DMS 273 (cell line): ENCODE measurements at regions not wholly inside any gene's neighbourhood (a gene's known extent, or its start where the extent isn't known, plus 50 kb on each side); places are given as distances from the start of the nearest gene placed in this dataset.
A peak's percentile ranks its signal among the peaks of the same experiment; 100 is the strongest.
"Not testable (repeated sequence)": the region's sequence is repeated elsewhere in the genome, so short reads cannot be mapped to it uniquely, and the experiment has no call there.

ENCODE experiments used
- DNase-seq: peaks from one replicate; lab custom pipeline; 2025; ENCODE audit not compliant: unreplicated experiment; lab: John Stamatoyannopoulos, UW

DNA sequence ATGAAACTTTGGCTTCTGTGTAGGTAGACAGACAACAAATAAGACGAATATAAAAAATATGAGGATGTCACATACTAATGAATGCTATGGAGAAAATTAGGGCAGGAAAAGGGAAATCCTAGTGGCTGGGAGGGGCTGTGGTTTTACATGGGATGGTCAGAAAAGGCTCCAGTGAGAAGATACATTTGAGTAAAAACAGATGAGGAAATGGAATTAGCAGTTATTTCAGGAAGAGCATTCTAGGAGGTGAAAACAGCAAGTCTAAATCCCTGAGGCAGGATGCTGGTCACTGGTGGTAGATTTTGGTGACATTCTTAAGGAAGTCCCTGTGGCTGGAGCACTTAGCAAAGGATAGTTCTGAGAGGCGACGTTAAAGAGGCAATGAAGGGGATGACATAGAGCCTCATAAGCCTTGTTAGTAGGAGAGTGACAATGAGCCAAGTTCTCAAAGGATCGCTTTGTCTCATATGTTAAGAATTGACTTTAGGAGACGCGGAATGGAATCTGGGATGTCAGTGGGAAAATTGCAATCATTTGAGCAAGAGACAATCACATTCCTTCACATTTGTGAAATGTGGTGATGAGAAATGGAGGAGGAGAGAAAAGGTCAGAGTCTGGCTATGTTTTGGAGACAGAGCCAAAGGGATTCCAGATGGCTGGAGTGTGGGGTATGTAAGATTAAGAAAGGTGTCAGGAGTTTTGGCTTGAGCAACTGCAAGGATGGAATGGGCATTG is 384.7 kb upstream of the FZD8 start:
- no peak for DNase-seq

DNA sequence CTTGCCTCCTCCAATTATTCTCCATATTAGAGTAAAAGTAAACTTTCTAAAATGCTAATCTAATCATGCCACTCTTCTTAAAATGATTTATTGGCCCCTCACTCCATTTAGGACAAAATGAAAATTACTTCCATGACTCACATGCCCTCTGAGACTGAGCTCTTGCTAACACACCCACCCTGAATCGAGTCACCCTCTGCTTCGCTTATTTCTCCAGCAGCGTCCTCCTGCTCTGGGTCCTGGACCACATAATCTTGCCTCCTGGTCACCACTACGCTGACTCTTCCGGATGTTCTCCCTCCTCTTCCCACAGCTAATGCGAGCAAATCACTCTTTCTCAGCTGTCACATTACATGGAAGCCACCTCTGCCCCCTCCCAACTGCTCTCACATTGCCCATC is 384.0 kb upstream of the FZD8 start:
- DNase-seq: no peak

DNA sequence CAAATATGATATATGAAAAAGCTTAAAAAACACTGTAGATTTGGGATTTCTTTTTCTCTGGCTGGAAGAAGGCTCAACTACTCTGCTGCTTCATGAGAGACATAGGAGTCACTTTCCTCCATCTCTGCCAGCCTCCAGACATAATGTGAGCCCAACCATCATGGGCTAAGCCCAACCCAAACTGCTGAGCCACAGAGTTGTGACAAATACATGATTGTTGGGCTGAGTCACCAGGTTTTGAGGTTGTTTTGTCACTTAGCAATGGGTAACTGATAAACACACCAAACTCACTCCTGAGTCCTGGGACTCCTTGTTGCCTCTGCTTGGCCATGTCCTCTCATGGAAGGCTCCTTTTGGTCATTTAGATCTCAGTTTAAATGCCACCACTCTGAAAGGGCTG is 381.8 kb upstream of the FZD8 start:
- no peak for DNase-seq

DNA sequence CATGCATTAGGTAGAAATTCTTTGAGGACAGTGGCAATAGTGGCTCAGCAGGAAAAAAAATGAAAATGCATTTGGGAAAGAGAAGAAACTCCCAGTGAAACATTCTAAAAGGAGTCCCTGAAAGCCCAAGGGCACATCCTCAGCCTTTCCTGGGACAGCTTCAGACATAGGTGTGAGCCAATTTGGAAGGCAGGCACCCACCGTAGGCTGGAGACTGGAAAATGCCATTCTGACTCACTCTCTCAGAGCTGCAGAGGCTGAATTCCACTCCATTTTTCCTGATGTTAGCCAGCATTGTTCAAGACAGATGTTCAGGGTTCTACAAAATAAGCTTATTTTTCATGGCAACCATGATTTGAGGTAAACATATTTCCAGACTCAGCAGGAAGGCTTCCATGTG is 379.0 kb upstream of the FZD8 start:
- DNase-seq: no peak

DNA sequence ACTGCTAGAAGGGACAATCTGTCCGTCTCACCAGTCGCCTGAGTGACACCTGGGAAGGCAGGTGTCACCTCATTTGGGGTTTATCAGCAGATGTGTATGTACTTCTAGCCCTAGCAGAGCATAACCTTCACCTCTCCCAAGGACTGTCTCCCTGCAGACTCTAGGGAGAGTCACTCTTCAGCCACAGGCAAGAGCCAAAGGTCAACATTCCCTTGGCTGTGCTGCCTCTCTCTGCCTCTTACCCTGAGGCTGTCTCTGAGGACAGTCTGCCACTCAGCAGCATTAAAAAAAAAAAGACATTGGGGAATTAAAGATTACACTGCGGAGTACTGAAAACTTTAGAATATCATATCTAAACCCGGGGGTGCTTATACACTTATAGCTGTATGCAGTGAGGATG is 377.7 kb upstream of the FZD8 start:
- no peak for DNase-seq

DNA sequence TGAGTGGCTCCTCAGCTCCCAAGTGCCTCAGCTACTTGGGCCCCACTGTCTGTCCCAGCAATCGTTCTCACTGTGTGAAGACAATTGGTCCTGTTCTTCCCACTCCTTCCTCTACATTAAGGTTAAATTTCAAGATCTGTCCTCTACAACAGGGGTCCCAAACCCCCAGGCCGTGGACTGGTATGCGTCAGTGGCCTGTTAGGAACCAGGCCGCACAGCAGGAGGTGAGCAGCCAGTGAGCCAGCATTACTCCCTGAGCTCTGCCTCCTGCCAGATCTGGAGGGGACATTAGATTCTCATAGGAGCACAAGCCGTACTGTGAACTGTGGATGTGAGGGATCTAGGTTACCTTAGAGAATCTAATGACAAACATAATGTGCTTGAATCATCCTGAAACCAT is 376.9 kb upstream of the FZD8 start:
- DNase-seq: no peak

DNA sequence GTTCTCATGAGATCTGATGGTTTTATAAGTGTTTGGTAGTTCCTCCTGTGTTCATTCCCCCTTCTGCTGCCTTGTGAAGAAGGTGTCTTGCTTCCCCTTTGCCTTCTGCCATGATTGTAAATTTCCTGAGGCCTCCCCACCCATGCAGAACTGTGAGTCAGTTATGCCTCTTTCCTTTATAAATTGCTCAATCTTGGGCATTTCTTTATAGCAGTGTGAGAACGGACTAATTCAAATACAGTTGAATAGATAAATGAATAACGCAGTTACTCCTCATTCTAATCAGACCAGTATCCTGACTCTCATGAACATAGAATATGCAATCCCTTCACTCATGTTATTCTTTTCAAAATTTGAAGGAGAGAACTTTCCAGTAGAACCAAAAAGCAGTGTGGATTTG is 375.0 kb upstream of the FZD8 start:
- DNase-seq: no peak

DNA sequence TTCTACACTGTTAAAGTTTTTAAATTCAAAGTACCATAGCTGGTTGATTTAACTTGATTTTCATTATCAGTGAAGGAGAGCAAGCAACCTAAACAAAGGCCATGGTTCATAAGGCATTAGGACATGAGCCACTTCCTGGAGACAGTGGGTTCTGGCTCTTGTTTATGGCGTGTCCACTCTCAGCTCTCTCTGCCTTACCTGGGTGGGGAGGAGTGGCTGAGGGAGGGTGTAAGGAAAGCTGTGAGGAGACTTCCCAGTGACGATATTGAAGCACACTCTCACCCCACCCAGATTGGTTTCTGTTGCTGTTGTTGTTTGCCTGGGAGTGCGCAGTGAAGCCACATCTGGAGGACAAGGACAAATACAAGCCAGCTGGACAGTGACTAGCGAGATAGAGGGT is 365.3 kb upstream of the FZD8 start:
- DNase-seq: no peak

DNA sequence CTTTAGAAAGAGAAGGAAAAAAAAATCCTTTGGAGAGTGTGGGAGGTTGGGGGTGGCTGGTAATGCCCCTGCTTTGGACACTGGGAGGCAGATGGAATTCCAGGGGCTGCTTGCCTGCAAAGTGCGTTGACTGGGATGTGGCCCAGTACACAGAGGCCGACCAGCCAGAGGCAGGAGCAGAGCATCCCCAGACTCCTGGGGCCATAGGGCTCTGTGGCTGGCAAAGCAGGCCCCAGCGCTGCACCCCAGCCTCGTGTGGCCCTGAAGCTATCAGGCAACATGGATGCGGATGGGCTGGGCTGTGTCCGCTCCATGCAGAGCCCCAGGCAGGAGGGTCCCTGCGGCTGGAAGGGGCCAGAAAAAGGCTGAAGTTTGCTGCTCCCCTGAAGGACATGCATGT is 361.6 kb upstream of the FZD8 start:
- no peak for DNase-seq

DNA sequence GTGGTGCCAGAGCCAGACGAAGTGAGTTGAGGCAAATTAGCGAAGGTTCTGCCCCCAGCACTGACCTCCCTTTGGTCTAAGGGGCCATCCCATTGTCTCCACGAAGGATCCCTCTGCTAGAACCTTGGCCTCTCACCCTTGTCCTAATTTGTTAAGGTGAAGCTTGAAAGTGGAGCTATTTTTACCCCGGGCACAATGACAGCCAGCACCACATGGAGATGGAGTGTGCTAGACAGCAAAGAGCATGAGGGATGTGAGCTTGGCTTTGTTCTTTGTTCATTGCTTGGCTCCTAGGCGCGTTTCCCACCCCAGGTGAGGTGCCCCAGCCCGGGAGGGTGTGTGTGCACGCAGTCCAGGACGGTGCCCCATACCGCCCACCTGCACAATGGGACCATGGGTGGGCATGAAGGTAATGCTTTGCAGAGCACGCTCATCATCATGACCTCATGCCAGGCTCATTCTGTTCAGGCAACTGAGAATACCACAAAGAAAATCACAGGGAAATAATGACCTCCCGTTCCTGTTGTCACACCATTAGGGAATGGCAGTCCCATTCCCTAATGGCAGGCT is 361.0 kb upstream of the FZD8 start:
- DNase-seq: no peak

DNA sequence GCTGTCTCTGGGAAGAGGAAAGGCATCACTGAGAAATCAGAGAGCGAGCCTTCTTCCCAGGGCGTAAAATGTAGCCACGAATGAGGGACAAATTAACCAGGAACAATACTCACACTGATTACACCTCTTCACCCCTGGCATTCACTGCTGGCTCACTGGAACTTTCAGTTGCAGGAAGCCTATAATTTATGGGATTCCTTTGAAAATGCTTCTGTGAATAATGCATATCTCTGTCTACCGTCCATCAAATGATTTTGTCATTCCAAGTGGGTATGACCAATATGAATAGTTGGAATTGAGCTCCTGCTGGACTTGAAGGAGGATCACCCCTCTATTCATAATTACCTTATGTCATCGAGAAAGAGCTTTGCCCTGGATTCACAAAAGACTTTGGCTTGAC is 360.3 kb upstream of the FZD8 start:
- no peak for DNase-seq

DNA sequence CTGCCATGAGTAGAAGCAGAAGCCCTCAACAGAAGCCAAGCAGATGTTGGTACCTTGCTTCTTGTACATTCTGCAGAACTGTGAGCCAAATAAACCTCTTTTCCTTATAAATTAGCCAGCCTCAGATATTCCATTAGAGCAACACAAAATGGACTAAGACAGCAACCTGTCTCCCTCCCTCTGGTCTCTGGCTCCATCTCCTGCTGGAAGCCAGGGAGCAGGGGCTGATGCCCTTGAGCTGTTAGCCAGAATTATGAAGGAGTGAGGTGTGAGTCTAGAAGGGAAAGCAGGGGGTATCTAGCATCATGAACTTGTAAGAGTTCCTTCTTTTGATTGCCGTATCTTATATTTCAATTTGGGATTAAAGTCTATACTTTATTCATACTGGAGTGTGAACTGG is 358.7 kb upstream of the FZD8 start:
- DNase-seq: peak; percentile 22

DNA sequence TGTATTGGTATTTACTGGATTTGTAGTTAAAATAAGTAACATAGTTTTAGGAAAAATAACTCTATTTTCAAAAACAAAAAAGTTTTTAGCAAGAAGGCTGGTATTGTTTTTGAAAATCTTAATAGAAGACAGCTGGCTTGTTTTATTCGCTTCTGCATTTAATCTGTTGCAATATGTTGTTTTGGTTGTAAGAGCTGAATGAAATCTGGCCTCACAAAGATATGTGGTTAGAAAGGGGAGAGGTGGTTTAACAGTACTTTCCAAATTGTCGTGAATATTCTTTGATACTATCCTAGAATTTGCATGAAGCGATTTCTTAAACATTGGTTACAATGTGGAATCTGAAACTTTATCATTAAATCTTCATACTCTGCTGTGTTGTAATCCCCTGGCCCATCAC is 355.9 kb upstream of the FZD8 start:
- DNase-seq: peak; percentile 41

DNA sequence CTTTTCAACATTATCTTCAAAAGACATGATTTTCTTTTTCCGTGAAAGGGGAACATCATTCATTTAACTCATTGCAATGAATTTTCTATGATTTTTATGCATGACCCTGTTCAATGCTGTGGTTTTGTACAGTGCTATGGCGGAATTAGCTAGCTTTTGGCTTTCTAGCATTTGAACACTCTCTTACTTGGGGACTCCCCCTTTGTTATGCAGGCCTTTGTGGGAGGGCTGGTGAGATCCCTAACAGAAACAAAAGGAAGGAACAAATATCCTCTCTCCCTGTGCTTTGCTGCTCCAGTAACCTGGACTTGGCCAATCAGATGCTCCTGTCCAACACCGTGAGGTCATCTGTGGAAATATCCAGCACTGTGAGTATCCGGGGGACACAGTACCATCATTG is 353.4 kb upstream of the FZD8 start:
- no peak for DNase-seq

DNA sequence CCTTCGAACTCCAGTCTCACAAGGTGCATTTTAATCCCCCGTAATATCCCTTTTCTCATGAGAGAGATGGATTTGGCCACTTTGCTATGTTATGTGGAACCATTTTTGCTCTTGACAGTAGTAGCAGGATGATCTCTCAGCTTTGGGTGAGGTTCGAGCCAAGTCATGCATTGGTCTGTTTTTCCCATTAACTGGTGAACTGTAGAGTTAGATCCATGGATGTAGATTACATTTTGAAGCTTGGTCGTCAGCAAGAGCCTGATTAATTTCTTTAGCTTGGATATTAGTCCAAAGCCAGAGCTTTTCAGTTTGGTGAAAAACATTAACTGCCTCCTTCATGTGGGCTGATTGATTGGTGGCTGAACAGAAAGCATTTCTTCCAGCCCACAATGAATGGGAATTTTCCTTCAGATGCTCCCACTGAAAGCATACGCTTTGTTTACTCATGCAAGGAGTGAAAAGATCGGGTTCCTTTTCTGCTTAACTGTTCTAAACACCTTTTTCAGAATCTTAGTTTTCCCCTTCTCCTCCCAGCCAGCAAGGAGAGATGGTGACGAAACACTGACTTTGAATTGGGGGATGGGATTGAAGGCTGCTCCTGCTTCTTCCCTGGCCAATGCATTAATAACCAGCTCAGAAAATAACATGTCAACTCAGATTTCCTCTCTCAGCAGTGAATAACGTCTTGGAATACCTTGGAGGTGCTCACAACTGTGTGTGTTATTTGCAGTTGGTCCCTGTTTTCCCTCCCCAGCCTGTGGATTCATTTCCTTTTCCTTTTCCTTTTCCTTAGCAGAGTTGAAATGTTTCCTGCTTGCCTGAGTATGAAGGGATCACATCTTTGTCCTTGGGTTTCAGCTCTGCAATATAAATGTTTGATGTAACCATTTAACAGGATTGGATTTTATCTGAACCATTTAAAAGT is 351.8 kb upstream of the FZD8 start:
- DNase-seq: no peak

DNA sequence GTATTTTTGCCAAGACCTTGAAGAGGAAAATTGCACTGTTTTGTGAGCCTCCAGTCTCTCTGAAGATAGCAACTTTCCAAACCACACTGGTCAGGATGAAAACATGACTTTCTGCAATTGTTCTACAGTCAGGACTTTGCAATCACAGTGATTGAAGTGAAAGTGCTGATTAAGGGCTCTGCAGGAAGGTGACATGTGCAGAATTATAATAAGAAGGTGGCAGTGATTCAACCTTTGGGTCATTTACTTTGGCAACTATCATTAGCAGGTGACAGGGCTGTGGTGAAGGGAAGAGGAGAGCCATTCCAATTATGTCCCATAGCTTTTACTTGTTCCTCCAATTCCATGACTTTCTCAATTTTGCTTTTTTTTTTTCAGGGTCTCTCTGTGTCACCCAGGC is 350.0 kb upstream of the FZD8 start:
- DNase-seq: no peak

DNA sequence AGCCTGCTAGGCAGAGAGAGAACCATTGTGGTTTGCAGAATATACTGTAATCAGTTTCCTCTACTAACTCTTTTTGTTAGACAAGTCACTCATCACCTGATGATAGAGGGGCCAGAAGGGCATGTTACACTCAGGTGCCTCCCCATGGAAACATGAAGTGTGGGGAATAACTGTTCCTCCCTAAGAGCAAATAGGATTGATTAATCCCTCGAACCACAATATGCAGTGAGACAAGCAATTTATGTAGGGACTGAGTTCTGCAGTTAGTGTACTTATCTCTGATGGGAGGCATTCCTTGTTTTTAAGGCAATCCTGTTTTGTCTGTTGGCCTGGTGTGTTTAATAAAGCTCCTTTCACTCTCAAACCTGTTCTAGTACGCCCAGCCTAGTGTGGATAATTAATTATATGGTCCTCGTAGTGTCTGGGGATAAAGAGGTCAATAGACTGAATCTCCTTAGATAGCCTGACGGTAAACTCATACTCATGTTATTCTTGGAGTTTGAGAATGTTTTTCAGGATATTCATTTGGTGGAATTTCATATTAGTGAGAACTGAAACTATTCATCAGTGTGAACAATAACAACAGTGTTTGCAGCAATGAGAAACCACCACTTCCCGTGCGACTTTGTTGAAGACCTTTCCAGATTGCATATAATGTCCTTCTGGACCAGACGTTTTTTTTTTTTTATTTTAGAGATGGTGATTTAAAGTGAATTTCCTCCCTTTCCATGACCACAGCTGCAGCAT is 344.8 kb upstream of the FZD8 start:
- peak; percentile 4 for DNase-seq

DNA sequence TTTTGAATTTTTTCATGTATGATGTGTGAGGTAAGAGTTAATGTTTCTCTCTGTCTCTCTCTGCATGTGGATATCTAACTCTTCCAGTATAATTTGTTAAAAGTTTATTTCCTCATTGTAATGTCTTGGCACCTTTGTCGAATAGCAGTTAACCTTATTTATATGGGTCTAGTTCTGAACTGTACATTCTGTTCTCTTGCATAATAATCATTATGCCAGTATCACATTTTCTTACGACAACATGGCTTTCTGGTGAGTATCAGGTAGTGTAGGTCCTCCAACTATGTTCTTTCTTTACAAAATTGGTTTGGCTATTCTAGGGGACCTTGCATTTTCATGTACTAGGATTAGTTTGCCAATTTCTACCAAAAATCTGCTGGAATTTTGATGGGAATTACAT is 337.0 kb upstream of the FZD8 start:
- no peak for DNase-seq

DNA sequence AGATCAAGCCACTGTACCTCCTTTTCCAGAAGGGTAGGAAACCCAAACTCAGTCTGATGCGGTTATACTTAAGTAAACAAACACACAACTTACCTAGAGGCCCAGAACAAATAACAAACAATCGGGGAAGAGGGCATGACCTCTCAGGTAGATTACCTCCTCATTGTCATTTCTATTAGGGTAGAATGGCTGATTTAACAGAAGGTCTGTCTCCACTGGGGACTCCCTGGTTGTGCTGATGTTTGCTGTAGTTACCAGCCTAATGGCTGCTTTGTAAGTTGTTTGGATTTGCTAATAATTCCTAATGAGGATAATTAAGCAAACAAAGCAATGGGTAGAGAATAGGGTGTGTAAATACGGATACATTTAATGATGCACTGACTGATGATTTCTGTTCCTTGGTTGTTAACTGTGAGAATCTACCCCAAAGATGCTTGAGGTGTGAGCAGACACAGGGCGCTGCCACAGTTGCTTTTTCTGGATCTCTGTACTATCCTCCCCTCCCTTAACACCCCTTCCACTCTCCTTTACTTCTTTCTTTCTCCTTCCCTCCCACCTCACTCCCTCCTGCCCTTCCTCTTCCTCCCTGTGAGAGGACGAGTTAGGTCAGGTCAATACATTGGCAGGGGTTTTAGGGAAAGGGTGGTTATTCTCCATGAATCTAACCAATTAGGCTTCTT is 332.0 kb upstream of the FZD8 start:
- not testable (repeated sequence) for DNase-seq

DNA sequence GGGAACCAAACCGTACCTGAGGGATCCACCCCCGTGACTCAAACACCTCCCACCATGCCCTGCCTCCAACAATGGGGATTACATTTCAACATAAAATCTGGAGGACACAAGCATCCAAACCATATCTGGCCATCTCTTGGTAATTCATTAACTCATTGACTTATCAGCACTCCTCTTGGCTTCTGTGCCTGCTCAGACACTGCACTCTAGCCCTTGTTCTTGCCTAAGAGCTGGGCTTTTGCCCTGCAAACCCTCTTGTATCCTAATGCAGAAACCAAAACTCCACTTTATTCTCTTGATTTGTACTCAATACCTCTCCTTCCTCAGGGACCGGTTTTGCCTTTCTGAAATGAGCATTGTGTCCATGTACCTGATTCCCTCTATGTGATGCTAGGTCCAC is 330.2 kb upstream of the FZD8 start:
- DNase-seq: no peak

DNA sequence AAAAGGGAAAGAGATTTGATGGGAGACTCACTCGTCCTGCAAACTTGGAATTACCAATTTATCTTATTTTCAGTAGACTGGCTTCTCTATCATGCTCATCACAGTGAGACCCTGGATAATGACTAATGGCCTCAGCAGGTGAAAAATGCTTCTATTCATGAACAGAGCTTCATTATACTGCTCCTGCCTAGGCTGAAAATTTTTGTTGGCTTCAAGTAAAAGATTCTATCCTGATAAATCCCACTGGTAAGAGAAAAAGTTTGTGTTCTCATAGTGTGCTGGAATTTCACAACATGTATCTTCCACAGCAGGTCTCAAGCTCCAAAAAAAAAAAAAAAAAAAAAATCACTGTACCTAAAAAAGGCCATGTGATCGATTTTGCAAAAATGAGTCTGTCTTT is 329.3 kb upstream of the FZD8 start:
- no peak for DNase-seq
